ENCODE measurements at regions not wholly inside any gene's neighbourhood (a gene's known extent, or its start where the extent isn't known, plus 50 kb on each side); places are given as distances from the start of the nearest gene placed in this dataset.

GRCh38 chr7:136370137-136370536, 393.0 kb upstream of the MTPN start:
- TF ChIP-seq, protein P1, sequence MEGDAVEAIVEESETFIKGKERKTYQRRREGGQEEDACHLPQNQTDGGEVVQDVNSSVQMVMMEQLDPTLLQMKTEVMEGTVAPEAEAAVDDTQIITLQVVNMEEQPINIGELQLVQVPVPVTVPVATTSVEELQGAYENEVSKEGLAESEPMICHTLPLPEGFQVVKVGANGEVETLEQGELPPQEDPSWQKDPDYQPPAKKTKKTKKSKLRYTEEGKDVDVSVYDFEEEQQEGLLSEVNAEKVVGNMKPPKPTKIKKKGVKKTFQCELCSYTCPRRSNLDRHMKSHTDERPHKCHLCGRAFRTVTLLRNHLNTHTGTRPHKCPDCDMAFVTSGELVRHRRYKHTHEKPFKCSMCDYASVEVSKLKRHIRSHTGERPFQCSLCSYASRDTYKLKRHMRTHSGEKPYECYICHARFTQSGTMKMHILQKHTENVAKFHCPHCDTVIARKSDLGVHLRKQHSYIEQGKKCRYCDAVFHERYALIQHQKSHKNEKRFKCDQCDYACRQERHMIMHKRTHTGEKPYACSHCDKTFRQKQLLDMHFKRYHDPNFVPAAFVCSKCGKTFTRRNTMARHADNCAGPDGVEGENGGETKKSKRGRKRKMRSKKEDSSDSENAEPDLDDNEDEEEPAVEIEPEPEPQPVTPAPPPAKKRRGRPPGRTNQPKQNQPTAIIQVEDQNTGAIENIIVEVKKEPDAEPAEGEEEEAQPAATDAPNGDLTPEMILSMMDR (IDR thresholded peaks at IDR 0.05; ENCODE audit: low read depth, low read length, missing input control): no peak
- no peak for TF ChIP-seq EGR1 (IDR thresholded peaks at IDR 0.05; ENCODE audit: low read depth in 2 of 2)
- no peak for TF ChIP-seq JUND (IDR thresholded peaks at IDR 0.05)
- TF ChIP-seq, protein P2, sequence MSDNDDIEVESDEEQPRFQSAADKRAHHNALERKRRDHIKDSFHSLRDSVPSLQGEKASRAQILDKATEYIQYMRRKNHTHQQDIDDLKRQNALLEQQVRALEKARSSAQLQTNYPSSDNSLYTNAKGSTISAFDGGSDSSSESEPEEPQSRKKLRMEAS (IDR thresholded peaks at IDR 0.05): no peak
- TF ChIP-seq, protein P3, sequence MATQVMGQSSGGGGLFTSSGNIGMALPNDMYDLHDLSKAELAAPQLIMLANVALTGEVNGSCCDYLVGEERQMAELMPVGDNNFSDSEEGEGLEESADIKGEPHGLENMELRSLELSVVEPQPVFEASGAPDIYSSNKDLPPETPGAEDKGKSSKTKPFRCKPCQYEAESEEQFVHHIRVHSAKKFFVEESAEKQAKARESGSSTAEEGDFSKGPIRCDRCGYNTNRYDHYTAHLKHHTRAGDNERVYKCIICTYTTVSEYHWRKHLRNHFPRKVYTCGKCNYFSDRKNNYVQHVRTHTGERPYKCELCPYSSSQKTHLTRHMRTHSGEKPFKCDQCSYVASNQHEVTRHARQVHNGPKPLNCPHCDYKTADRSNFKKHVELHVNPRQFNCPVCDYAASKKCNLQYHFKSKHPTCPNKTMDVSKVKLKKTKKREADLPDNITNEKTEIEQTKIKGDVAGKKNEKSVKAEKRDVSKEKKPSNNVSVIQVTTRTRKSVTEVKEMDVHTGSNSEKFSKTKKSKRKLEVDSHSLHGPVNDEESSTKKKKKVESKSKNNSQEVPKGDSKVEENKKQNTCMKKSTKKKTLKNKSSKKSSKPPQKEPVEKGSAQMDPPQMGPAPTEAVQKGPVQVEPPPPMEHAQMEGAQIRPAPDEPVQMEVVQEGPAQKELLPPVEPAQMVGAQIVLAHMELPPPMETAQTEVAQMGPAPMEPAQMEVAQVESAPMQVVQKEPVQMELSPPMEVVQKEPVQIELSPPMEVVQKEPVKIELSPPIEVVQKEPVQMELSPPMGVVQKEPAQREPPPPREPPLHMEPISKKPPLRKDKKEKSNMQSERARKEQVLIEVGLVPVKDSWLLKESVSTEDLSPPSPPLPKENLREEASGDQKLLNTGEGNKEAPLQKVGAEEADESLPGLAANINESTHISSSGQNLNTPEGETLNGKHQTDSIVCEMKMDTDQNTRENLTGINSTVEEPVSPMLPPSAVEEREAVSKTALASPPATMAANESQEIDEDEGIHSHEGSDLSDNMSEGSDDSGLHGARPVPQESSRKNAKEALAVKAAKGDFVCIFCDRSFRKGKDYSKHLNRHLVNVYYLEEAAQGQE (IDR thresholded peaks at IDR 0.05): no peak
- TF ChIP-seq YY1 (IDR thresholded peaks at IDR 0.05): no peak
- no peak for TF ChIP-seq SP1 (IDR thresholded peaks at IDR 0.05)

Measured in liver (tissue), 3 donors.